ENCODE measurements at regions not wholly inside any gene's neighbourhood (a gene's known extent, or its start where the extent isn't known, plus 50 kb on each side); places are given as distances from the start of the nearest gene placed in this dataset.
"Not testable (repeated sequence)": the region's sequence is repeated elsewhere in the genome, so short reads cannot be mapped to it uniquely, and the experiment has no call there.

- not testable (repeated sequence) for TF ChIP-seq CTCF, POLR2A (IDR thresholded peaks at IDR 0.05)
Measured at GRCh38 chrY:21706611-21707010, 171.9 kb downstream of the RBMY1A1 start.
